Progenitor cell of endocrine pancreas (in vitro differentiated cells): ENCODE measurements at regions not wholly inside any gene's neighbourhood (a gene's known extent, or its start where the extent isn't known, plus 50 kb on each side); places are given as distances from the start of the nearest gene placed in this dataset.

Source experiments
- DNase-seq: peaks from one replicate; pipeline ENCODE4 v3.0.0; 2021; ENCODE audit warnings: low spot score; ENCODE audit not compliant: unreplicated experiment
- H3K27ac Mint-ChIP-seq: 2 replicates; pipeline ENCODE4 v1.8.0; 2021; ENCODE audit warnings: mild to moderate bottlenecking, moderate library complexity, mixed read lengths
- H3K27me3 Mint-ChIP-seq: 2 replicates; pipeline ENCODE4 v1.8.0; 2021; ENCODE audit warnings: mixed read lengths
- H3K36me3 Mint-ChIP-seq: 2 replicates; pipeline ENCODE4 v1.8.0; 2022; ENCODE audit warnings: mixed read lengths; ENCODE audit not compliant: insufficient read depth
- H3K4me1 Mint-ChIP-seq: 2 replicates; pipeline ENCODE4 v1.8.0; 2021; ENCODE audit warnings: low read depth, mixed read lengths
- H3K4me3 Mint-ChIP-seq: 2 replicates; pipeline ENCODE4 v1.8.0; 2021; ENCODE audit warnings: low read depth, mild to moderate bottlenecking, moderate library complexity, mixed read lengths
- H3K9me3 Mint-ChIP-seq: 2 replicates; pipeline ENCODE4 v1.8.0; 2021; ENCODE audit warnings: low read depth, mixed read lengths
- TF ChIP-seq, protein P1 (sequence below): fragments of 200-600 bp; sonication (generic); IDR thresholded peaks from one replicate; pipeline ENCODE4 v1.5.0; 2021; ENCODE audit warnings: antibody characterized with exemption, mild to moderate bottlenecking; ENCODE audit not compliant: unreplicated experiment

DNA sequence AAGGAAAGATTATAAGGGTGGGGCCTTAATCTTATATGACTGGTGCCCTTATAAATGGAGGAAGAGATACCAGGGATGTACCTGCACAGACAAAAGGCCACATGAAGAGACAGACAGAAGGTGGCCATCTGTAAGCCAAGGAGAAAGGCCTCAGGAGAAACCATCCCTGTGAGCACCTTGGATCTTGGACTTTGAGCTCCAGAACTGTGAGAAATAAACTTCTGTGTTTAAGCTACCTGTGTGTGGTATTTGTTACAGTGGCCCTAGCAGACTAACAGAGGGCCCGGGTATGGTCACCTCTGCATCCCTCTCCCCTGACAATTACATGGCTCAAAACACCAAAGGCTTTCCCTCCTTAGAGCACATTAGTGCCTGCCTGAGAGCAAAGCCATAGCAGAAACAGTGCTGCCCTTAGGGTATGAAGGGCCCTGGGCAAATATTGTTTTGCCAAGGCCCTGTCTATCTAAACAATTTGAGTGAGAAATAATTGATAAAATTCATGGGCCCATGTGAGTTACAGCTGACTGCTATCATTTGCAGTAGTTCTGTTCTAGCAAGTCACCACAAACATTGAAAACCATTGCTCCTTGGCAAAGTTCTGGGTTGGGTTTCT is 109.3 kb upstream of the MYCN start:
- TF ChIP-seq, protein P1, sequence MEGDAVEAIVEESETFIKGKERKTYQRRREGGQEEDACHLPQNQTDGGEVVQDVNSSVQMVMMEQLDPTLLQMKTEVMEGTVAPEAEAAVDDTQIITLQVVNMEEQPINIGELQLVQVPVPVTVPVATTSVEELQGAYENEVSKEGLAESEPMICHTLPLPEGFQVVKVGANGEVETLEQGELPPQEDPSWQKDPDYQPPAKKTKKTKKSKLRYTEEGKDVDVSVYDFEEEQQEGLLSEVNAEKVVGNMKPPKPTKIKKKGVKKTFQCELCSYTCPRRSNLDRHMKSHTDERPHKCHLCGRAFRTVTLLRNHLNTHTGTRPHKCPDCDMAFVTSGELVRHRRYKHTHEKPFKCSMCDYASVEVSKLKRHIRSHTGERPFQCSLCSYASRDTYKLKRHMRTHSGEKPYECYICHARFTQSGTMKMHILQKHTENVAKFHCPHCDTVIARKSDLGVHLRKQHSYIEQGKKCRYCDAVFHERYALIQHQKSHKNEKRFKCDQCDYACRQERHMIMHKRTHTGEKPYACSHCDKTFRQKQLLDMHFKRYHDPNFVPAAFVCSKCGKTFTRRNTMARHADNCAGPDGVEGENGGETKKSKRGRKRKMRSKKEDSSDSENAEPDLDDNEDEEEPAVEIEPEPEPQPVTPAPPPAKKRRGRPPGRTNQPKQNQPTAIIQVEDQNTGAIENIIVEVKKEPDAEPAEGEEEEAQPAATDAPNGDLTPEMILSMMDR: no peak
- H3K4me1 Mint-ChIP-seq: no peaks in the 10 kb centered on the region
- H3K27ac Mint-ChIP-seq: no peak overlapping the region
- no peak for DNase-seq
- H3K27me3 Mint-ChIP-seq: peaks cover 3% of the 10 kb centered on the region
- H3K9me3 Mint-ChIP-seq: no peaks in the 10 kb centered on the region
- no peaks in the 10 kb centered on the region for H3K36me3 Mint-ChIP-seq
- no peak overlapping the region for H3K4me3 Mint-ChIP-seq

DNA sequence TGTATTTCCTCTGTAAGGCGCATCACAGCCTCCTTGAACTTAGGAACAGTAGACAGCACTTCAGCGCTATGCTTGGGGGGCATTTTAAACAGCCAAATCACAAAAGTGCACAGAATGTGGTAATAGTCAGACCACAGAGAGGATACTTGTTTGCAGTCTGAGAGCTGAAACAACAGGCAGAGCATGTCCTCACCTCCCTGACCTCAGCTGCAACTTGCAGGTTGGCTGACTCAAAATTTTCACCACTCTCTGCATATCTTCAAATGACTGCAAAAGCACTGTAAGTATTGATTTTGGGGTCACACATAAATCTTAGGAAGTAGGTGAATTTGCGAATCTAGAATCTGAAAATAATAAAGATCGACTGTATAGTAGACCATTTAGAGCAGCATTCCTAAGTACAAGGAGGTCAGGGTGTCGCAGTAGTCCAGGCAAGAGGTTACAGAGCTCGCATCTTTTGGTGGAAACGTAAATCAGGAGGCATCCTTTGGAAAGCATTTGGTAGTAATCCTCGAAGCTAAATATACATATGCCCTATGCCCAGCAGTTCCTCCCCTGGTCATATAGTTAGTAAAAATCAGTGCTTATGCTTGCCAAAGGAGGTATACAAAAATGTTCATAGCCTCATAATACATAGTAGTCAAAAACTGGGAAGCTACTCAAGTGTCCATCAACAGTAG is 108.2 kb upstream of the MYCN start:
- Mint-ChIP-seq H3K36me3 (no peaks in the 10 kb centered on the region), H3K4me1 (no peaks in the 10 kb centered on the region), H3K27me3 (peaks cover 3% of the 10 kb centered on the region), H3K9me3 (no peaks in the 10 kb centered on the region), H3K4me3 (no peak overlapping the region), H3K27ac (no peak overlapping the region)
- no peak for DNase-seq
- TF ChIP-seq, protein P1: no peak

DNA sequence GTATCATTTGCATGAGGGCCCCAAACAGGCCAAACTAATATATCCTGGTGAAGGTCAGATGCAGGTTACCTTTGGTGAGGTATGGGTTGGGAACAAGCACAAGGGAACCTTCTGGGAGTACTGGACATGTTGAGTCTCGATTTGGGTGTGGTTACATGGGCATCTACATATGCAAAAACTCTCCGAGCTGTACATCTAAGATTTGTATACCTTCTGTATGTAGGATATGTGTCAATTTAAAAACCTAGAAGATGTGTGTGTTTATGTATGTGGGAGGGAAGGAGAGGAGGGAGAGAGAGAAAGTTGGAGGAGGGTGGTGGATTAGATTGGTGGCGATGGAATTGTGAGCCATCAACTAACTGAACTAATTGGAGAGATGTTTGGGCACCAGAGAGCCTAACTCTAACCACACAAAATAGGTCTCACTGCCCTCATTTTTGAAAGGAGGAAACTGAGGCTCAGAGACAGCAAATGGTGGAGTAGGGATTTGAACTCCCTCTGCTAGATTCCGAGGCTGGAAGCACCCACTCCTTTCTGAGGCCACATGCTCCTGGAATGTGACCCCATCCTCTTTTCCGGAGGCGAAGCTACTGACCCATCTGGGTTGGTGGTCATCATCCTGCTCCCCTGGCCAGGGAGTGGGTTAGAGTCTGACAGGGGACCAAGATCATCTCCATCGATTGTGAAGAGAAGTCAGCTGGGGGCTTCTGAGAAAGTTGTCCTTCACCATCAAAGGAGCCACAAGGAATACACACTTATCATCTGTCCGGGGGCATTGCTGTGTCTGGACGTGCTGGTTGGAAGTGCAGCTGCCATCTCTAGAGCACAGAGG is 107.3 kb upstream of the MYCN start:
- Mint-ChIP-seq H3K36me3 (no peaks in the 10 kb centered on the region), H3K4me1 (no peaks in the 10 kb centered on the region), H3K27ac (no peak overlapping the region), H3K27me3 (peaks cover 3% of the 10 kb centered on the region), H3K9me3 (no peaks in the 10 kb centered on the region), H3K4me3 (no peak overlapping the region)
- TF ChIP-seq, protein P1: no peak
- DNase-seq: no peak

DNA sequence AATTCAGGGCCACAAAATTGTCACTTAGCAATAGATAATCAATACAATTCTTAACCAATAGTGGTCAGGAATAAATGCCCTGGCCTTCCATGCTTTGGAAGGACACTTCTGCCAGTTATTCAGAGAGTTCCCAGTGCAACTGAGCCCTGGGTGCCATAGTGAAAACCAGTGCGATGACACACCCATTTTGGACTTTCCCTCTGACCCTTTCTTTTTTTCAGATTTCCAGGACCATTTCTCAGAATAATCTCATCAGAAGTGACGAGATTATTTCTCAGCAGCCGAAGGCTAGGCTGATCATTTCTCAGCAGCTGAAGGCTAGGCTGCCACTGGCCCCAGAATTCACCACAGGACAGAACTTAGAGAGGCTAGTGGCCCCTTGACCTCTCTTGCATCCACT is 106.6 kb upstream of the MYCN start:
- no peaks in the 10 kb centered on the region for H3K36me3 Mint-ChIP-seq
- H3K4me1 Mint-ChIP-seq: no peaks in the 10 kb centered on the region
- no peak overlapping the region for H3K4me3 Mint-ChIP-seq
- DNase-seq: no peak
- TF ChIP-seq, protein P1: no peak
- H3K27me3 Mint-ChIP-seq: peaks cover 3% of the 10 kb centered on the region
- no peak overlapping the region for H3K27ac Mint-ChIP-seq
- H3K9me3 Mint-ChIP-seq: no peaks in the 10 kb centered on the region

DNA sequence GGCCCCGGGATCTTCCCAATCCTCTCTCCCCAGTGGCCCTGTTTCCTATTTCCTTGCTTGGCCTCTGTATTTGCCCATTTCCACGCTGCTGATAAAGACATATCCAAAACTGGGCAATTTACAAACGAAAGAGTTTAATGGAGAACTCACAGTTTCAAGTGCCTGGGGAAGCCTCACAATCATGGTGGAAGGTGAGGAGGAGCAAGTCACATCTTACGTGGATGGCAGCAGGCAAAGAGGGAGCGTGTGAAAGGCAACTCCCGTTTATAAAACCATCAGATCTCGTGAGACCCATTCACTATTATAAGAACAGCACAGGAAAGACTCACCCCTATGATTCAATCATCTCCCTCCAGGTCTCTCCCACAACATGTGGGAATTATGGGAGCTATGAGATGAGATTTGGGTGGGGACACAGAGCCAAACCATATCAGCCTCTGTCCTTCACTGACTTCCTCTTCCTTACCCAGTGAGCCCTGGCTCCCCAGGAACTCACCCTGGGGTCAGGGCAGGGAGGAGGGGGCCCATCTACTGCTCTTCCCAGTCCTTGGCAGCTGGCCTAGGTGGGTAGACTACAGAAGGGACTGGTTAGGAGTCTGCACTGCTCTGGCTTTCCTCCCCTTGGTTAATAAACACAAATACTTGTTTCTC is 105.8 kb upstream of the MYCN start:
- no peaks in the 10 kb centered on the region for H3K4me1 Mint-ChIP-seq
- H3K27me3 Mint-ChIP-seq: peaks cover 5% of the 10 kb centered on the region
- H3K27ac Mint-ChIP-seq: no peak overlapping the region
- no peaks in the 10 kb centered on the region for H3K36me3 Mint-ChIP-seq
- no peaks in the 10 kb centered on the region for H3K9me3 Mint-ChIP-seq
- DNase-seq: no peak
- TF ChIP-seq, protein P1: no peak
- H3K4me3 Mint-ChIP-seq: no peak overlapping the region
